Activated T-cell treated with anti-CD3 and anti-CD28 coated beads, Interleukin-2, amount 50 U/mL, for 72 hours (primary cell): ENCODE measurements at regions not wholly inside any gene's neighbourhood (a gene's known extent, or its start where the extent isn't known, plus 50 kb on each side); places are given as distances from the start of the nearest gene placed in this dataset.
"Not testable (repeated sequence)": the region's sequence is repeated elsewhere in the genome, so short reads cannot be mapped to it uniquely, and the experiment has no call there.

ENCODE experiments used
- ATAC-seq, 2 donors: fragments of 150-1000 bp; cut with Tn5 transposase; replicated peaks in 1 of 2; 2 replicates each; pipeline ENCODE4 v1.10.0; 2021; ENCODE audit warnings: moderate library complexity in 2 of 2, mild to moderate bottlenecking in 1 of 2
- DNase-seq, 2 donors: peaks; one replicate each; pipeline ENCODE4 v3.0.0; 2021 to 2022; ENCODE audit warnings: mixed read lengths in 1 of 2
- H3K27ac Mint-ChIP-seq: one replicate; pipeline ENCODE4 v1.8.0; 2022; ENCODE audit warnings: mild to moderate bottlenecking, moderate library complexity, mixed read lengths
- H3K27me3 Mint-ChIP-seq: one replicate; pipeline ENCODE4 v1.8.0; 2022; ENCODE audit warnings: low read depth, mixed read lengths
- H3K36me3 Mint-ChIP-seq, 2 donors: one replicate each; pipeline ENCODE4 v1.8.0; 2022; ENCODE audit warnings: mixed read lengths in 2 of 2, mild to moderate bottlenecking in 1 of 2; ENCODE audit not compliant: insufficient read depth in 2 of 2
- H3K4me1 Mint-ChIP-seq: one replicate; pipeline ENCODE4 v1.8.0; 2022; ENCODE audit warnings: low read depth, mixed read lengths
- H3K4me3 Mint-ChIP-seq, 2 donors: one replicate each; pipeline ENCODE4 v1.8.0; 2022; ENCODE audit warnings: mild to moderate bottlenecking in 2 of 2, mixed read lengths in 2 of 2, moderate library complexity in 2 of 2
- H3K9me3 Mint-ChIP-seq, 2 donors: one replicate each; pipeline ENCODE4 v1.8.0; 2022; ENCODE audit warnings: mixed read lengths in 2 of 2

- peaks cover 8% of the 10 kb centered on the region for H3K27me3 Mint-ChIP-seq
- H3K27ac Mint-ChIP-seq = no peak overlapping the region
- no peaks in the 10 kb centered on the region for H3K36me3 Mint-ChIP-seq
- no peaks in the 10 kb centered on the region for H3K4me1 Mint-ChIP-seq
- DNase-seq = no peak
- peaks cover 2 to 9% of the 10 kb centered on the region in 2 donors for H3K9me3 Mint-ChIP-seq
- H3K4me3 Mint-ChIP-seq = no peak overlapping the region
- no peak for ATAC-seq
Measured at GRCh38 chr2:166716968-166717367, 171.3 kb upstream of the XIRP2 start.

DNA sequence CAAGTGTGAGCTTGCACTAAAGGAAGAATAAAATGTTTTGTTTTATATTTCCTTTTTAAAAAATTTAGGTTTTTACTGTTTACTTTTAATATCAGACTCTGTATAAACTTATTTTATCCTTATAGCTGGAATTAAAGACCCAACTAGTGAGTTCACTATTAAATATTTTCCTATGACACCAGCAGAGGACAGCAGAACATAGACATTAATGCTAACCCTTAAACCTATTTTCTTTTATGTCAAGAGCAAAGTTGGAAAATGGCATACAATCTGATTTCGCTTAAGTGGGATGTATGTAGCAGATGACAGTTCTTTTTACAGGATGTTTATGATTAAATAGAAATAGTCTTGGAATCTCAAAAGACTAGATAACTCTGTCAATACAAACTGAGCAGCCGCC lies 188.2 kb upstream of the XIRP2 start:
- ATAC-seq (no peak), DNase-seq (no peak)
- Mint-ChIP-seq H3K36me3 (no peaks in the 10 kb centered on the region), H3K27ac (no peak overlapping the region), H3K27me3 (no peaks in the 10 kb centered on the region), H3K4me1 (no peaks in the 10 kb centered on the region), H3K9me3 (no peaks in the 10 kb centered on the region), H3K4me3 (no peak overlapping the region)

DNA sequence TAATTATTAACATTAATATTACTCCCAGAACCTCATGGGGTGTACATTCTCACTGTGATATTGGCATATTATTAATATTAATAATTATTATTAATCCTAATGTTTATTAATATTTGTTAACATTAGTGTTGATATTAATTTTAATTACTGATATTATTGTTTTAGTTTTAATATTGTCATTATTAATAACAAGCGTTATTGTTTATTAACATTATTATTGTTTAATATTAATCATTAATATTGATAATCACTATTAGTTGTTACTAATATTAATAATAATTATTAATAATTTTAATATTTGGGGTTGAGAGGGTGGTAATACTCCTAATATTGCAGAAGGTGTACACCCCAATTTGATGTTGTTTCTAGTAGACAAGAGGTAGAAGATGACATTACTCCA lies 193.1 kb upstream of the XIRP2 start:
- ATAC-seq (no peak), DNase-seq (no peak)
- H3K27me3 Mint-ChIP-seq = no peaks in the 10 kb centered on the region
- peaks cover 2 to 6% of the 10 kb centered on the region in 2 donors for H3K9me3 Mint-ChIP-seq
- no peak overlapping the region for H3K4me3 Mint-ChIP-seq
- H3K4me1 Mint-ChIP-seq = no peaks in the 10 kb centered on the region
- H3K36me3 Mint-ChIP-seq = no peaks in the 10 kb centered on the region
- H3K27ac Mint-ChIP-seq = no peak overlapping the region

DNA sequence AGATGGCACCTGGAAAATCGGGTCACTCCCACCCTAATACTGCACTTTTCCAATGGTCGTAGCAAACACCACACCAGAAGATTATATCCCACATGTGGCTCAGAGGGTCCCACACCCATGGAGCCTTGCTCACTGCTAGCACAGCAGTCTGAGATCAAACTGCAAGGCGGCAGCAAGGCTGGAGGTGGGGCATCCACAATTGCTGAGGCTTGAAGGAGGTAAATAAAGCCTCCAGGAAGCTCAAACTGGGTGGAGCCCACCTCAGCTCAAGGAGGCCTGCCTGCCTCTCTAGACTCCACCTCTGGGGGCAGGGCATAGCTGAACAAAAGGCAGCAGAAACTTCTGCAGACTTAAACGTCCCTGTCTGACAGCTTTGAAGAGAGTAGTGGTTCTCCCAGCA lies 192.0 kb upstream of the SCN7A start:
- H3K27me3 Mint-ChIP-seq, H3K4me3 Mint-ChIP-seq, H3K27ac Mint-ChIP-seq, H3K36me3 Mint-ChIP-seq, ATAC-seq, H3K9me3 Mint-ChIP-seq, DNase-seq, H3K4me1 Mint-ChIP-seq: not testable (repeated sequence)

GRCh38 chr2:166677996-166678395 lies 183.9 kb upstream of the SCN7A start:
- ATAC-seq = no peak
- H3K27ac Mint-ChIP-seq = no peak overlapping the region
- no peak overlapping the region for H3K4me3 Mint-ChIP-seq

GRCh38 chr2:166676716-166677115 lies 182.7 kb upstream of the SCN7A start:
- H3K9me3 Mint-ChIP-seq = peaks cover 1 to 2% of the 10 kb centered on the region in 2 donors
- H3K27me3 Mint-ChIP-seq = no peaks in the 10 kb centered on the region
- H3K36me3 Mint-ChIP-seq = no peaks in the 10 kb centered on the region
- DNase-seq (no peak), ATAC-seq (no peak)
- no peaks in the 10 kb centered on the region for H3K4me1 Mint-ChIP-seq
- H3K27ac Mint-ChIP-seq = no peak overlapping the region
- H3K4me3 Mint-ChIP-seq = no peak overlapping the region

More at GRCh38 chr2:166677996-166678395, 183.9 kb upstream of the SCN7A start:
- Mint-ChIP-seq H3K4me1 (no peaks in the 10 kb centered on the region), H3K9me3 (peaks cover 1 to 2% of the 10 kb centered on the region in 2 donors), H3K36me3 (no peaks in the 10 kb centered on the region), H3K27me3 (no peaks in the 10 kb centered on the region)
- no peak for DNase-seq

DNA sequence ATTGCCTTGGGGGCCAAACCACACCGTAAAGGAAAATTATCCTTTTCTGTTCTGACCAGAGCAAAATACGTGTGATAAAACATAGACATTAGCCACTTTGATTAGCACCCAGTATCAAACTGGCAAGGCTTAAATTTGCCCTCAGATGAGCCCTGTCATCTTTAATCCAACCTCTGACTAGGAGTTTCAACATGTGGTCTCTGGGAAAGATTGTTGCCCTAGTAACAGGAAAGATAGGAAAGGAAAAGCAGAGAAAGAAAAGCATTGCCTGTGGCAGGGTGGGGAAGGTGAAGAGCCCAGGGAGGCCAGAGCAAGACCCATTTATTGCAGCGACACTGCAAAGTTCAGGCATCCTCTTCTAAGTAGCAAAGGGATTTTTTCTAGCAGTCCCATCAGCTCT lies 181.5 kb upstream of the SCN7A start:
- Mint-ChIP-seq H3K4me1 (no peaks in the 10 kb centered on the region), H3K9me3 (peaks cover 1 to 2% of the 10 kb centered on the region in 2 donors), H3K4me3 (no peak overlapping the region), H3K27ac (no peak overlapping the region), H3K36me3 (no peaks in the 10 kb centered on the region), H3K27me3 (peaks cover 10% of the 10 kb centered on the region)
- DNase-seq = no peak
- no peak for ATAC-seq

DNA sequence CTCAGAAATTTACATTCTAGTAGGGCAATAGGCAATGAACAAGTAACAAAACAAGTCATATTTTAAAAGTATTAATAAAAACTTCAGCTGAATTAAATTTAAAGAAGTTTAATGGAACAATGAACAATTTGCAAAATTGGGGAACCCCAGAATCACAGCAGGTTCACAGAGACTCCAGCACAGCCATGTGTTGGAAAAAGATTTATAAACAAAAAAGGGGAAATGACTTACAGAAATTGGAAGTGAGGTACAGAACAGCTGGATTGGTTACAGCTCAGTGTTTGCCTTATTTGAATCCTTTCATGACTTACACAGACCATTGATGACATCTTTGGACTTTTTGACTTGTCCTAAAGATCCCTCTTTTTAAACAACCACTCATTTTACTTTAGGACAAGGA lies 179.9 kb upstream of the SCN7A start:
- H3K36me3 Mint-ChIP-seq = no peaks in the 10 kb centered on the region
- DNase-seq = no peak
- H3K4me1 Mint-ChIP-seq = no peaks in the 10 kb centered on the region
- no peak overlapping the region for H3K27ac Mint-ChIP-seq
- H3K9me3 Mint-ChIP-seq = no peaks in the 10 kb centered on the region
- peaks cover 12% of the 10 kb centered on the region for H3K27me3 Mint-ChIP-seq
- ATAC-seq = no peak
- no peak overlapping the region for H3K4me3 Mint-ChIP-seq

DNA sequence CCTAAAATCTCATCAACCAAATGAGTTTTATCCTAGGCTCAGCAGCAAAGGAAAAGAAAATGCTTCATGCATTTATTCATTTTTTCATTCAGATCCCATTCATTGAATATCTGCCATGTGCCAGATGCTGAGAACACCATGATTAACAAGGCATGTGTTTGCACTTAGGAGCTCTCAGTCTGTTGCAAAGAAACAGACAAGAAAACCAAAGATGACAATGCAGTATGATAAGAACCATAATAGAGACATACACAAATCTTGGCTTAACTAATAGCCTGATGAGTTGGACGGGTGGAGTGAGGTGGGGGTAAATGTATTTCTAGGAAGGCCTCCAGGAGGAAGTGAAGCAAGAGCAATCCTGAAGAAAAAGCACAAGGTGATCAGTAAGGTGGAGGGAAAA lies 177.8 kb upstream of the SCN7A start:
- Mint-ChIP-seq H3K27ac (no peak overlapping the region), H3K27me3 (peaks cover 19% of the 10 kb centered on the region), H3K4me1 (no peaks in the 10 kb centered on the region), H3K36me3 (no peaks in the 10 kb centered on the region), H3K4me3 (no peak overlapping the region), H3K9me3 (no peaks in the 10 kb centered on the region)
- DNase-seq (no peak), ATAC-seq (no peak)

- H3K4me3 Mint-ChIP-seq = no peak overlapping the region
- no peak overlapping the region for H3K27ac Mint-ChIP-seq
- H3K4me1 Mint-ChIP-seq = no peaks in the 10 kb centered on the region
Measured at GRCh38 chr2:166671235-166671634, 177.2 kb upstream of the SCN7A start.

DNA sequence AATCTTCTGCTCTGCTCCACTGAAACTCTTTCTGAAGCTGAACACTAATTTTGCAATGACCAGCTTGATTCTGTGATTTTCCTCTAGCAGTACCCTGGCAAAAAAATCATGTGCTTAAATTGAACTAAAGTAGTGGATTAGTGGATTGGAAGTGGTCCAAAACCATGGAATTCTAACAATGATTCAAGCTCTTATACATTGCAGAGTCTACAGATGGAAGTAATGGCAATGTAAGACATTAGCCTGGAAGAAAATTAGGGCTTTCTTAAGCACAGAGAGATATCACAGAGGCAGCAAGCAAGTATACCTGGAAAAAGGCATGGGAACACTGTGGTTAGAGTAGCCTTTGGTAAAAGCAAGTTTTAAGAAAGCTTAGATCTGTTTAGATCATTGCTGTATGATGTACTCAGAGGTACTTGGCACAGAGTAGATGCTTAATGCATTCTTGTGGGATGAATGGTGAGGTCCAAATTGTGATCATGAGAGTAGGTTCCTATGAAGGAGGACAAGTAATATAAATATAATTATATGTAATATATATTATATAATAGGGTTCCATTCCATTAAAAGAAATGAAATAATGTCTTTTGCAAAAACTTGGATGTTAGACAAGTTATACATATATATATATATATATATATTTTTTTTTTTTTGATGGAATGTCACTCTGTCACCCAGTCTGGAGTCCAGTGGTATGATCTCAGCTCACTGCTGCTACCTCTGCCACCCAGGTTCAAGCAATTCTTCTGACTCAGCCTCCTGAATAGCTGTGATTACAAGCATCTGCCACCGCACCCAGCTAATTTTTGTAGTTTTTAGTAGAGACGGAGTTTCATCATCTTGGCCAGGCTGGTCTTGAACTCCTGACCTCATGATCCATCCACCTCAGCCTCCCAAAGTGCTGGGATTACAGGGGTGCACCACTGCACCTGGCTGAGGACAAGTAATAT lies 172.2 kb upstream of the SCN7A start:
- no peaks in the 10 kb centered on the region for H3K36me3 Mint-ChIP-seq
- no peak overlapping the region for H3K4me3 Mint-ChIP-seq
- no peak for DNase-seq
- H3K9me3 Mint-ChIP-seq = no peaks in the 10 kb centered on the region
- ATAC-seq = no peak
- no peak overlapping the region for H3K27ac Mint-ChIP-seq
- H3K4me1 Mint-ChIP-seq = no peaks in the 10 kb centered on the region
- H3K27me3 Mint-ChIP-seq = peaks cover 17% of the 10 kb centered on the region

More at GRCh38 chr2:166671235-166671634, 177.2 kb upstream of the SCN7A start:
- Mint-ChIP-seq H3K9me3 (no peaks in the 10 kb centered on the region), H3K36me3 (no peaks in the 10 kb centered on the region), H3K27me3 (peaks cover 20% of the 10 kb centered on the region)
- no peak for DNase-seq
- ATAC-seq = no peak

- no peak overlapping the region for H3K4me3 Mint-ChIP-seq
- no peaks in the 10 kb centered on the region for H3K4me1 Mint-ChIP-seq
- peaks cover 0 to 3% of the 10 kb centered on the region in 2 donors for H3K9me3 Mint-ChIP-seq
- H3K27ac Mint-ChIP-seq = no peak overlapping the region
- ATAC-seq (no peak), DNase-seq (no peak)
- no peaks in the 10 kb centered on the region for H3K36me3 Mint-ChIP-seq
- peaks cover under 1% of the 10 kb centered on the region for H3K27me3 Mint-ChIP-seq
Measured at GRCh38 chr2:166661824-166662223, 167.8 kb upstream of the SCN7A start.

- Mint-ChIP-seq H3K4me3 (no peak overlapping the region), H3K9me3 (peaks cover 0 to 3% of the 10 kb centered on the region in 2 donors), H3K27ac (no peak overlapping the region), H3K27me3 (no peaks in the 10 kb centered on the region), H3K36me3 (no peaks in the 10 kb centered on the region), H3K4me1 (no peaks in the 10 kb centered on the region)
- DNase-seq (no peak), ATAC-seq (no peak)
Measured at GRCh38 chr2:166661391-166661790, 167.3 kb upstream of the SCN7A start.

DNA sequence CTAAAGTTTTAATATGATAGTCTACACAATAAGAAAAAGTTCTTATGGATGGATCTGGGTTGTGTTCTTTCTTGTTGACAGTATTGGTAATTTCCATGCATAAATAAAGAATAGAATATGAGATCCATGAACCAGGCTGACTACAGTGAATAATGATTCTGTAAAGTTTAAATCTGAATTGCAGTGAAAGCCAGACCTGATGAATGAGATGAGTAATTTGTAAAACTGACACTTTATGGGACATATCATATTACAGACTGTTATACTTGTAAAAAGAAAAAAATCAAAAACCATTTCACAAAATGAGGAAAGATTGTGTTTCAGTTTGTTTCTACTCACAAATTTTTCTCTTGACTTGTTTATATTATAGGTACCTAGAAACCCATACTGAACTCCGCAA lies 164.9 kb upstream of the SCN7A start:
- Mint-ChIP-seq H3K27ac (no peak overlapping the region), H3K27me3 (no peaks in the 10 kb centered on the region), H3K36me3 (no peaks in the 10 kb centered on the region), H3K9me3 (peaks cover 0 to 3% of the 10 kb centered on the region in 2 donors), H3K4me3 (no peak overlapping the region), H3K4me1 (no peaks in the 10 kb centered on the region)
- no peak for DNase-seq
- no peak for ATAC-seq
